ENCODE measurements at regions not wholly inside any gene's neighbourhood (a gene's known extent, or its start where the extent isn't known, plus 50 kb on each side); places are given as distances from the start of the nearest gene placed in this dataset.

DNA sequence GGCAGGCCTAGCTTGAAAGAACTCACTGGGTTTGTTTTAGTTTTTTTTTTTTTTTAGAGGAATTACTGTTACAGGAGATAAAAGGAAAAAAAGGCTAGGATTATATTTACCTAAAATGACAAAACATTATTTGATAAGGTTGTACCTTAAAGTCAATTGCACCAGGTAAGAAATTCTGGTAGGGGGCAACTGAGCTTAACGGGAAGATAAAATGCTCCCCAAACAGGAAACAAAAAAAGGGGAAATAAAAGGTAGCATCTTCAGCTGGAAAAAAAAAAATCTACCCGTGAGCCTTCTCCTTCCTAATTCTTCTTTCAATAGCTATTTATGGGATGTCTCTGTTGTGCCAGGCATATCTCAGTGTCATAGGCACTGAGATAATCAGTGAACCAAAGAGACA lies 164.5 kb downstream of the PIK3R1 start:
- Histone ChIP-seq H3K4me3 (ENCODE audit: low read depth, low read length) (no peak overlapping the region), H3K4me1 (ENCODE audit: control insufficient read depth, insufficient read depth, low read length) (peaks cover 2% of the 10 kb centered on the region; the same call in 1 of the 2 replicates), H3K27ac (ENCODE audit: extremely low read depth, low read depth, low read length) (no peak overlapping the region), H3K36me3 (ENCODE audit: control insufficient read depth in 2 of 2, insufficient read depth in 1 of 2, low read length in 2 of 2) (no peaks in the 10 kb centered on the region), H3K9me3 (ENCODE audit: control insufficient read depth, insufficient read depth, low read depth, low read length) (no peaks in the 10 kb centered on the region)
- no peak for TF ChIP-seq ZXDB (tag by site-specific recombination; IDR thresholded peaks at IDR 0.05)
- no peak for TF ChIP-seq ZNF138 (tag by site-specific recombination; IDR thresholded peaks at IDR 0.05; ENCODE audit: borderline replicate concordance)
- no peak for TF ChIP-seq ZNF394 (tag by site-specific recombination; IDR thresholded peaks at IDR 0.05; ENCODE audit: borderline replicate concordance)
- TF ChIP-seq, protein P1, sequence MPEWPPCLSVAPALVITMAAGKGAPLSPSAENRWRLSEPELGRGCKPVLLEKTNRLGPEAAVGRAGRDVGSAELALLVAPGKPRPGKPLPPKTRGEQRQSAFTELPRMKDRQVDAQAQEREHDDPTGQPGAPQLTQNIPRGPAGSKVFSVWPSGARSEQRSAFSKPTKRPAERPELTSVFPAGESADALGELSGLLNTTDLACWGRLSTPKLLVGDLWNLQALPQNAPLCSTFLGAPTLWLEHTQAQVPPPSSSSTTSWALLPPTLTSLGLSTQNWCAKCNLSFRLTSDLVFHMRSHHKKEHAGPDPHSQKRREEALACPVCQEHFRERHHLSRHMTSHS (tag by site-specific recombination; IDR thresholded peaks at IDR 0.05): no peak
- no peak for TF ChIP-seq PRDM1 (tag by site-specific recombination; IDR thresholded peaks at IDR 0.05)
- TF ChIP-seq ZSCAN16 (tag by site-specific recombination; IDR thresholded peaks at IDR 0.05): no peak
- no peak for TF ChIP-seq WT1 (tag by site-specific recombination; IDR thresholded peaks at IDR 0.05)
- no peak for TF ChIP-seq ZNF292 (tag by site-specific recombination; IDR thresholded peaks at IDR 0.05; ENCODE audit: borderline replicate concordance, low read depth)
- TF ChIP-seq ZNF175 (tag by site-specific recombination; IDR thresholded peaks at IDR 0.05): no peak
- TF ChIP-seq SCRT1 (tag by site-specific recombination; IDR thresholded peaks at IDR 0.05; ENCODE audit: borderline replicate concordance): no peak
- TF ChIP-seq ZNF792 (tag by site-specific recombination; IDR thresholded peaks at IDR 0.05): no peak
- TF ChIP-seq ZNF558 (tag by site-specific recombination; IDR thresholded peaks at IDR 0.05): no peak
- TF ChIP-seq ZNF561 (tag by site-specific recombination; IDR thresholded peaks at IDR 0.05; ENCODE audit: borderline replicate concordance): no peak
- TF ChIP-seq BCL11A (tag by site-specific recombination; IDR thresholded peaks at IDR 0.05; ENCODE audit: low read depth): no peak
- TF ChIP-seq ZNF639 (tag by site-specific recombination; IDR thresholded peaks at IDR 0.05): no peak
- TF ChIP-seq KLF9 (tag by site-specific recombination; IDR thresholded peaks at IDR 0.05; ENCODE audit: low read depth): no peak
- no peak for TF ChIP-seq ZBTB20 (tag by site-specific recombination; IDR thresholded peaks at IDR 0.05)
- TF ChIP-seq, protein P2, sequence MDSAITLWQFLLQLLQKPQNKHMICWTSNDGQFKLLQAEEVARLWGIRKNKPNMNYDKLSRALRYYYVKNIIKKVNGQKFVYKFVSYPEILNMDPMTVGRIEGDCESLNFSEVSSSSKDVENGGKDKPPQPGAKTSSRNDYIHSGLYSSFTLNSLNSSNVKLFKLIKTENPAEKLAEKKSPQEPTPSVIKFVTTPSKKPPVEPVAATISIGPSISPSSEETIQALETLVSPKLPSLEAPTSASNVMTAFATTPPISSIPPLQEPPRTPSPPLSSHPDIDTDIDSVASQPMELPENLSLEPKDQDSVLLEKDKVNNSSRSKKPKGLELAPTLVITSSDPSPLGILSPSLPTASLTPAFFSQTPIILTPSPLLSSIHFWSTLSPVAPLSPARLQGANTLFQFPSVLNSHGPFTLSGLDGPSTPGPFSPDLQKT (IDR thresholded peaks at IDR 0.05; ENCODE audit: borderline replicate concordance, low read depth, low read length): no peak
- ChIA-PET POLR2A (interaction anchor here (0.7 kb wide), 1 partner anchor 498 kb away, joined by 4 read pairs; no protein-coding TSS in a partner anchor), CTCF (interaction anchor here (0.5 kb wide), 1 partner anchor 539 kb away, joined by 3 read pairs; no protein-coding TSS in a partner anchor)

- no peak overlapping the region for H3K27ac ChIP-seq (ENCODE audit: extremely low read depth, low read depth, low read length)
- H3K4me3 ChIP-seq (ENCODE audit: low read depth, low read length): no peak overlapping the region
- ChIA-PET POLR2A (no interaction called here), CTCF (interaction anchor here (0.5 kb wide), 1 partner anchor 168 kb away, joined by 3 read pairs; no protein-coding TSS in a partner anchor)
- peaks cover 2% of the 10 kb centered on the region; the same call in 1 of the 2 replicates for H3K4me1 ChIP-seq (ENCODE audit: control insufficient read depth, insufficient read depth, low read length)
- TF ChIP-seq, protein P3, sequence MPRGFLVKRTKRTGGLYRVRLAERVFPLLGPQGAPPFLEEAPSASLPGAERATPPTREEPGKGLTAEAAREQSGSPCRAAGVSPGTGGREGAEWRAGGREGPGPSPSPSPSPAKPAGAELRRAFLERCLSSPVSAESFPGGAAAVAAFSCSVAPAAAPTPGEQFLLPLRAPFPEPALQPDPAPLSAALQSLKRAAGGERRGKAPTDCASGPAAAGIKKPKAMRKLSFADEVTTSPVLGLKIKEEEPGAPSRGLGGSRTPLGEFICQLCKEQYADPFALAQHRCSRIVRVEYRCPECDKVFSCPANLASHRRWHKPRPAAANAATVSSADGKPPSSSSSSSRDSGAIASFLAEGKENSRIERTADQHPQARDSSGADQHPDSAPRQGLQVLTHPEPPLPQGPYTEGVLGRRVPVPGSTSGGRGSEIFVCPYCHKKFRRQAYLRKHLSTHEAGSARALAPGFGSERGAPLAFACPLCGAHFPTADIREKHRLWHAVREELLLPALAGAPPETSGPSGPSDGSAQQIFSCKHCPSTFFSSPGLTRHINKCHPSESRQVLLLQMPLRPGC (tag by site-specific recombination; IDR thresholded peaks at IDR 0.05): no peak
- no peak for TF ChIP-seq ZNF660 (tag by site-specific recombination; IDR thresholded peaks at IDR 0.05)
- no peak for TF ChIP-seq SALL2 (tag by site-specific recombination; IDR thresholded peaks at IDR 0.05; ENCODE audit: borderline replicate concordance)
- no peak for TF ChIP-seq PATZ1 (tag by site-specific recombination; IDR thresholded peaks at IDR 0.05)
- no peak for TF ChIP-seq ZNF426 (tag by site-specific recombination; IDR thresholded peaks at IDR 0.05)
- TF ChIP-seq, protein P4, sequence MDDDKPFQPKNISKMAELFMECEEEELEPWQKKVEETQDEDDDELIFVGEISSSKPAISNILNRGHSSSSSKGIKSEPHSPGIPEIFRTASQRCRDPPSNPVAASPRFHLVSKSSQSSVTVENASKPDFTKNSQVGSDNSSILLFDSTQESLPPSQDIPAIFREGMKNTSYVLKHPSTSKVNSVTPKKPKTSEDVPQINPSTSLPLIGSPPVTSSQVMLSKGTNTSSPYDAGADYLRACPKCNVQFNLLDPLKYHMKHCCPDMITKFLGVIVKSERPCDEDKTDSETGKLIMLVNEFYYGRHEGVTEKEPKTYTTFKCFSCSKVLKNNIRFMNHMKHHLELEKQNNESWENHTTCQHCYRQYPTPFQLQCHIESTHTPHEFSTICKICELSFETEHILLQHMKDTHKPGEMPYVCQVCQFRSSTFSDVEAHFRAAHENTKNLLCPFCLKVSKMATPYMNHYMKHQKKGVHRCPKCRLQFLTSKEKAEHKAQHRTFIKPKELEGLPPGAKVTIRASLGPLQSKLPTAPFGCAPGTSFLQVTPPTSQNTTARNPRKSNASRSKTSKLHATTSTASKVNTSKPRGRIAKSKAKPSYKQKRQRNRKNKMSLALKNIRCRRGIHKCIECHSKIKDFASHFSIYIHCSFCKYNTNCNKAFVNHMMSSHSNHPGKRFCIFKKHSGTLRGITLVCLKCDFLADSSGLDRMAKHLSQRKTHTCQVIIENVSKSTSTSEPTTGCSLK (tag by site-specific recombination; IDR thresholded peaks at IDR 0.05): no peak
- no peak for TF ChIP-seq ZNF146 (tag by site-specific recombination; IDR thresholded peaks at IDR 0.05)
- TF ChIP-seq ZNF837 (tag by site-specific recombination; IDR thresholded peaks at IDR 0.05): no peak
- TF ChIP-seq ZNF624 (tag by site-specific recombination; IDR thresholded peaks at IDR 0.05): no peak
- TF ChIP-seq ZNF654 (tag by site-specific recombination; IDR thresholded peaks at IDR 0.05; ENCODE audit: low read depth): no peak
- H3K9me3 ChIP-seq (ENCODE audit: control insufficient read depth, insufficient read depth, low read depth, low read length): no peaks in the 10 kb centered on the region
- no peaks in the 10 kb centered on the region for H3K36me3 ChIP-seq (ENCODE audit: control insufficient read depth in 2 of 2, insufficient read depth in 1 of 2, low read length in 2 of 2)
These were observed 165.5 kb downstream of the PIK3R1 start for GRCh38 chr5:68381060-68381459.
